ENCODE measurements at regions not wholly inside any gene's neighbourhood (a gene's known extent, or its start where the extent isn't known, plus 50 kb on each side); places are given as distances from the start of the nearest gene placed in this dataset.

DNA sequence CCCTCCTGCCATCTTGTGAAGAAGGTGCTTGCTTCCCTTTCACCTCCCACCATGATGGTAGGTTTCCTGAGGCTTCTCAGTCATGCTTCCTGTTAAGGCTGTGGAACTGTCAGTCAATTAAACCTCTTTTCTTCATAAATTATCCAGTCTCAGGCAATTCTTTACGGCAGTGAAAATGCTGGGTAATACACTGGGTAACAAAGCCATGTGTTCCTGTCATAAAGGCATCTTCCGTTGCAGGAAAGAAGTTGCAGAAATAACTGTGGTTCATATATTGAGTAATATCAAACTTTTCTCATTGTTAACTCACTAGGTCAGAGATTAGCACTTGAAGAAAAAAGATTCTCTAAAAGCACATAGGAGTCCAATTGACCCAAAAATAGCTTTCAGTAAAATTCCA lies 163.9 kb upstream of the HNMT start:
- in situ Hi-C loops (cut with MboI; ENCODE audit: low pct_unique_long_range_greater_than_20kb, low sequenced_read_pairs, unreplicated experiment) = no loop called here
- no peak for DNase-seq (ENCODE audit: low spot score)
- TF ChIP-seq, protein P1, sequence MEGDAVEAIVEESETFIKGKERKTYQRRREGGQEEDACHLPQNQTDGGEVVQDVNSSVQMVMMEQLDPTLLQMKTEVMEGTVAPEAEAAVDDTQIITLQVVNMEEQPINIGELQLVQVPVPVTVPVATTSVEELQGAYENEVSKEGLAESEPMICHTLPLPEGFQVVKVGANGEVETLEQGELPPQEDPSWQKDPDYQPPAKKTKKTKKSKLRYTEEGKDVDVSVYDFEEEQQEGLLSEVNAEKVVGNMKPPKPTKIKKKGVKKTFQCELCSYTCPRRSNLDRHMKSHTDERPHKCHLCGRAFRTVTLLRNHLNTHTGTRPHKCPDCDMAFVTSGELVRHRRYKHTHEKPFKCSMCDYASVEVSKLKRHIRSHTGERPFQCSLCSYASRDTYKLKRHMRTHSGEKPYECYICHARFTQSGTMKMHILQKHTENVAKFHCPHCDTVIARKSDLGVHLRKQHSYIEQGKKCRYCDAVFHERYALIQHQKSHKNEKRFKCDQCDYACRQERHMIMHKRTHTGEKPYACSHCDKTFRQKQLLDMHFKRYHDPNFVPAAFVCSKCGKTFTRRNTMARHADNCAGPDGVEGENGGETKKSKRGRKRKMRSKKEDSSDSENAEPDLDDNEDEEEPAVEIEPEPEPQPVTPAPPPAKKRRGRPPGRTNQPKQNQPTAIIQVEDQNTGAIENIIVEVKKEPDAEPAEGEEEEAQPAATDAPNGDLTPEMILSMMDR (IDR thresholded peaks at IDR 0.05; ENCODE audit: extremely low read depth, insufficient read depth, missing control alignments) = no peak

DNA sequence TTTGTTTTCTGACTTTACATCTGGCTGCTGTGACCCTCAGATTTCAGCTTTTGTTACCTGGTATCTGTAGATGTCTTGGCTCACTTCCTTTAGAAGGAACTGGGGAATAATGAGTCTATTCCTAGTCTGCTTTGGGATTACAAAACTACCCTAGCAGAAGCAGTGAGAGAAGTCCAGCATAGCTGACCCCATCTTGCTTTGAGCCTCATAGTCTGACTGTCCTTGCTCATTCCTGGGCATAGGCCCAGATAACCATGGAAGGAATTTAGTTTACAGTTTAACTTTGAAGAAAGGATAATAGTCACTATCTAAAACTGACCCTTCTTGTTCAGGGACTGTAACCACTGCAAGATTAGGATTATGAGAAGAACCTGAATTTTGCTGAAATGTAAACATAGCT lies 163.0 kb upstream of the HNMT start:
- TF ChIP-seq, protein P1 (IDR thresholded peaks at IDR 0.05; ENCODE audit: extremely low read depth, insufficient read depth, missing control alignments) = no peak
- DNase-seq (ENCODE audit: low spot score) = no peak
- in situ Hi-C loops (cut with MboI; ENCODE audit: low pct_unique_long_range_greater_than_20kb, low sequenced_read_pairs, unreplicated experiment) = no loop called here

DNA sequence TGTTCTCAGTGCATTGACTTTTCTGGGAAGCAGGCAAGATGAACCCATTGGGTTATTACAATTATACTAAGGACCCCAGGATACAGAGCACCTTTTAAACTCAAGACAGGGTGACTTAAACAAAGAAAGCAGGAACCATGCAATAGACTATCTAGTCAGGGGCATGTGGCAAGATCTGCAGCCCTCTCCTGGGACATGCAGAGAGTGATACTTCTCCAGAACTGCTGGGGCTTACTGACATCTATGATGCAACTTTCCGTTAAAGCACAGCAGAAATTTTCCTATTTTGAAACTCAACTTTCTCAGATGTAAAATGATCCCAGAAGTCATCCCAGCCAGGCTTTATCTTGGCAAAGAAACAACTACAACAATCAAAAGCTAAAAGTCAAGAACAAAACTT lies 162.2 kb upstream of the HNMT start:
- TF ChIP-seq, protein P1 (IDR thresholded peaks at IDR 0.05; ENCODE audit: extremely low read depth, insufficient read depth, missing control alignments) = no peak
- in situ Hi-C loops (cut with MboI; ENCODE audit: low pct_unique_long_range_greater_than_20kb, low sequenced_read_pairs, unreplicated experiment) = no loop called here
- DNase-seq (ENCODE audit: low spot score) = no peak

DNA sequence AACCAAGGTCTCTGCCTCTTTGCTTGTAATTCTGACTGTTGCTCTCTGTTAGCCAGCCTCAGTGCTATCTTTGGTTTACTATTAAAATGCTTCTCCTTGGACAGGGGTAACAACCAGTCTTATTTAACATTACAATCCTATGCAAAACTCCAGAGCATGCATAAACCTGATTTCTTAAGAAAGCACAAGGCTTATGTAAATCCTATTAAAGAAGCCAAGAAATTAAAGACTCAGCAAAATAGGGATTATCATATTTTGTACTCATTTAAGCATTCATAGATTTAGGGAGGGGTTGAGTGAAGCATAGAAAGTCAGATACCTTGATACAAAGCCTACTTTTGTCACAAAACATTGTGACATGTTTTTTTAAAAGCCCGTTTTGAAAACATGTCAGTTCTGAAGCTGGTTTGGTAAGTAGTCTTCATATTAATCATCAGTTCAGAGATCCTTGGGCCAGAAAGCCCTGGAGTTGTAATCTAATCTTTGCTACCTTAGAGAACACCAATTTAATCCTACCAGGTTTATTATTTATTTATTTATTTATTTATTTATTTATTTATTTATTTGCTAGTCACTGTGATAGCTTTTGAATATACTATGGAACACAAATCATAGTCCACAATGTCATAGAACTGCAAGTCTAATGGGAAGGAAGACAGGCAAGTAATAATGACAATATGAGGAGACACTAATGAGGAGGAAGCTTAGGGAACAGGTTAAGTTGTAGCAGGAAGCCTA lies 158.0 kb upstream of the HNMT start:
- DNase-seq (ENCODE audit: low spot score) = no peak
- in situ Hi-C loops (cut with MboI; ENCODE audit: low pct_unique_long_range_greater_than_20kb, low sequenced_read_pairs, unreplicated experiment) = no loop called here
- TF ChIP-seq, protein P1 (IDR thresholded peaks at IDR 0.05; ENCODE audit: extremely low read depth, insufficient read depth, missing control alignments) = no peak

DNA sequence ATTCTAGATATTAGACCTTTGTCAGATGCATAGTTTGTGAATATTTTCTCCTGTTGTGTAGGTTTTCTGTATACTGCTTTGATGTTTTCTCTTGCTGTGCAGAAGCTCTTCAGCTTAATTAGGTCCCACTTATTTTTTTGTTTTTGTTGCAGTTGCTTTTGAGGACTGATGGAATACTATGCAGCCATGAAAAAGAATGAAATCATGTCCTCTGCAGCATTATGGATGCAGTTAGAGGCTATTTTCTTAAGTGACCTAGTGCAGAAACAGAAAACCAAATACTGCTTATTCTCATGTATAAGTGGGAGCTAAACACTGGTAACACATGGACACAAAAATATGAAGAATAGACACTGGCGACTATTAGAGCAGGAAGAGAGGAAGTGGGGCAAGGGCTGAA lies 155.0 kb upstream of the HNMT start:
- in situ Hi-C loops (cut with MboI; ENCODE audit: low pct_unique_long_range_greater_than_20kb, low sequenced_read_pairs, unreplicated experiment) = no loop called here
- TF ChIP-seq, protein P1 (IDR thresholded peaks at IDR 0.05; ENCODE audit: extremely low read depth, insufficient read depth, missing control alignments) = no peak

DNA sequence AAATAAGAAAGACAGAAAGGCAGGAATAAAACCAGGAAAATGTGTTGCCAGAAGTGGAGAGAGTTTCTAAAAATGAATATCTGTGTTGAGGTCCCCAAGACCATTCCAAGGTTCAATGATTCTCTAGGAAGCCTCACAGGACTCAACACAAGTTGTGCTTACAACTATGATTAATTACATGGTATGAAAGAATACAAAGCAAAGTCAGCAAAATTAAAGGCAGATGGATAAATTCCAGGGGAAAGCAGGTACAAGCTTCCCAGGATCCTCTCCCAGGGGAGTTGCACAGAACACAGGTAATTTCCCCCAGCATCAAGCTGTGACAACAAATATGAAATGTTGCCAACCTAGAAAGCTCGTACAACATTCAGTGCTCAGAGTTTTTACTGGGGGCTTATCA lies 154.4 kb upstream of the HNMT start:
- in situ Hi-C loops (cut with MboI; ENCODE audit: low pct_unique_long_range_greater_than_20kb, low sequenced_read_pairs, unreplicated experiment) = no loop called here
- TF ChIP-seq, protein P1 (IDR thresholded peaks at IDR 0.05; ENCODE audit: extremely low read depth, insufficient read depth, missing control alignments) = no peak
- no peak for DNase-seq (ENCODE audit: low spot score)

More for the DNA sequence above, 155.0 kb upstream of the HNMT start:
- no peak for DNase-seq (ENCODE audit: low spot score)
